Neural progenitor cell (in vitro differentiated cells): ENCODE measurements at regions not wholly inside any gene's neighbourhood (a gene's known extent, or its start where the extent isn't known, plus 50 kb on each side); places are given as distances from the start of the nearest gene placed in this dataset.

Experiments
- CTCF ChIP-seq: fragments of 200-600 bp; sonication (generic); IDR thresholded peaks from 2 replicates; pipeline ENCODE4 v1.5.1; 2017; ENCODE audit warnings: antibody characterized with exemption, mild to moderate bottlenecking
- EZH2 ChIP-seq: fragments of 200-600 bp; sonication (generic); IDR thresholded peaks from 2 replicates; pipeline ENCODE4 v1.6.1; 2017; ENCODE audit warnings: antibody characterized with exemption, mild to moderate bottlenecking, moderate library complexity
- EZH2phosphoT487 ChIP-seq: fragments of 200-600 bp; sonication (generic); IDR thresholded peaks from 2 replicates; pipeline ENCODE4 v1.6.1; 2017; ENCODE audit warnings: antibody characterized with exemption

- TF ChIP-seq CTCF (no peak), EZH2phosphoT487 (no peak), EZH2 (no peak)
These were observed 72.0 kb upstream of the DUSP10 start for GRCh38 chr1:221813887-221814286.
